Ovary (tissue), 3 donors: ENCODE measurements at regions not wholly inside any gene's neighbourhood (a gene's known extent, or its start where the extent isn't known, plus 50 kb on each side); places are given as distances from the start of the nearest gene placed in this dataset.

Source experiments
- CTCF ChIP-seq, 3 donors: fragments of 450-650 bp in 2 of 3; fragments of 200-600 bp in 1 of 3; IDR thresholded peaks; one replicate each; pipeline versions ENCODE4 v1.5.1 to v1.8.0; 2016 to 2022; ENCODE audit warnings: antibody characterized with exemption in 3 of 3, mild to moderate bottlenecking in 1 of 3
- EP300 ChIP-seq: sonication (generic); formaldehyde crosslinking; IDR thresholded peaks from one replicate; pipeline ENCODE4 v1.6.1; 2017; ENCODE audit warnings: antibody characterized with exemption
- donor health status: DM: no; HTN: no; CAD: no.

DNA sequence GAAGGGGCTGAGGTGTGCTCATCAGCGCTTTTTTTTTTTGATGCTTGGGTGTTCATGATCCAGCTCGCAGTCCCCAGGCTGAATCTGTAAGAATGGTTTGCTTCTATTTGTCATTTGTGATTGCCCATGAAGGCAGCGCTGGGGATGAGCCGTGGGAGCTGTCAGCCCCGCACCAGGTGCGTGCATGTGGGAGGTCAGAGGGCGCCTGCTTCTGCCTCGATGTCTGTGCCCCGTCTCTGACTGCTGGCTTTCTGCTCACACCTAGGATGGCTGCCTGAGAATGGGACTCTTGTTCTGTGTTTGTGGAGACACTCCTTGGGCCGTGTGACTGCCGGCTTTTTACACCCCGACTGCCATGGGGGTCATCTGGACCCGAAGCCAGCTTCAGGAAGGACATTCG lies 141.2 kb upstream of the RTL1 start:
- TF ChIP-seq CTCF (IDR thresholded peaks at IDR 0.05) (no peak), EP300 (no peak)
